ENCODE measurements at regions not wholly inside any gene's neighbourhood (a gene's known extent, or its start where the extent isn't known, plus 50 kb on each side); places are given as distances from the start of the nearest gene placed in this dataset.

- Histone ChIP-seq H3K27me3 (ENCODE audit: control insufficient read depth, insufficient read depth, low read length) (no peaks in the 10 kb centered on the region), H3K4me3 (ENCODE audit: low read length) (no peak overlapping the region), H3K27ac (ENCODE audit: low read length) (no peak overlapping the region), H3K36me3 (ENCODE audit: control insufficient read depth, insufficient read depth, low read length) (no peaks in the 10 kb centered on the region), H3K9me3 (ENCODE audit: control insufficient read depth, insufficient read depth, low read length) (no peaks in the 10 kb centered on the region), H3K4me1 (ENCODE audit: control insufficient read depth, insufficient read depth, low read length) (no peaks in the 10 kb centered on the region)
- no peaks in the 10 kb centered on the region for H3K4me1 Mint-ChIP-seq
- TF ChIP-seq CTCF (IDR thresholded peaks at IDR 0.05): no peak
- ATAC-seq (no peak), DNase-seq (no peak)
- intact Hi-C loops (cut with micrococcal nuclease): no loop called here
- H3K27me3 Mint-ChIP-seq (ENCODE audit: low read depth in 2 of 2): peaks cover 8 to 20% of the 10 kb centered on the region in 2 donors
- H3K36me3 Mint-ChIP-seq: no peaks in the 10 kb centered on the region
- H3K27ac Mint-ChIP-seq: no peak overlapping the region
- no peaks in the 10 kb centered on the region for H3K9me3 Mint-ChIP-seq
- no peak overlapping the region for H3K4me3 Mint-ChIP-seq
- WGBS (ENCODE audit: insufficient coverage): 89% methylated on average over 17 of the region's 17 CpGs
Observed at GRCh38 chr15:69825941-69826818, 271.5 kb downstream of the TLE3 start.

DNA sequence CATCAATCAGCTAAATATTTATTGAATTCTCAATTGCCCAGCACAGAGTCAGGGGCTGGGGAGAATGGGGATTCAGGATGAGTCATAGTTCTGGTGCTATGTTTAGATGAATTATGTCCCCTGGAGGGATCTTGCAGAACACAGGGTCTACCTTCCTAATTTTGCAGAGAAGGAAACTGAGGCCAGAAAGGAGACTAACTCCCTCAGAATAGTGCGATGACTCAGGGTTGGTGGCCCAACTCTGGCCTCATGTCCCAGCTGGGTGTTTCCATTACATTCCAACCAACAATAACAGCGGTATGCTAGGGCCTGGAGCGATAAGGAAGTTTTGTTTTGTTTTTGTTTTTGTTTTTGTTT, 270.9 kb downstream of the TLE3 start:
- no peak for DNase-seq
- Histone ChIP-seq H3K36me3 (ENCODE audit: control insufficient read depth, insufficient read depth, low read length) (no peaks in the 10 kb centered on the region), H3K4me1 (ENCODE audit: control insufficient read depth, insufficient read depth, low read length) (no peaks in the 10 kb centered on the region), H3K4me3 (ENCODE audit: low read length) (no peak overlapping the region), H3K9me3 (ENCODE audit: control insufficient read depth, insufficient read depth, low read length) (no peaks in the 10 kb centered on the region), H3K27me3 (ENCODE audit: control insufficient read depth, insufficient read depth, low read length) (no peaks in the 10 kb centered on the region), H3K27ac (ENCODE audit: low read length) (no peak overlapping the region)
- Mint-ChIP-seq H3K27me3 (ENCODE audit: low read depth in 2 of 2) (peaks cover 8 to 20% of the 10 kb centered on the region in 2 donors), H3K36me3 (no peaks in the 10 kb centered on the region), H3K4me3 (no peak overlapping the region), H3K27ac (no peak overlapping the region), H3K4me1 (no peaks in the 10 kb centered on the region), H3K9me3 (no peaks in the 10 kb centered on the region)
- WGBS (ENCODE audit: insufficient coverage): 97% methylated on average over 3 of the region's 3 CpGs
- TF ChIP-seq CTCF (IDR thresholded peaks at IDR 0.05): no peak
- no peak for ATAC-seq
- intact Hi-C loops (cut with micrococcal nuclease): no loop called here

DNA sequence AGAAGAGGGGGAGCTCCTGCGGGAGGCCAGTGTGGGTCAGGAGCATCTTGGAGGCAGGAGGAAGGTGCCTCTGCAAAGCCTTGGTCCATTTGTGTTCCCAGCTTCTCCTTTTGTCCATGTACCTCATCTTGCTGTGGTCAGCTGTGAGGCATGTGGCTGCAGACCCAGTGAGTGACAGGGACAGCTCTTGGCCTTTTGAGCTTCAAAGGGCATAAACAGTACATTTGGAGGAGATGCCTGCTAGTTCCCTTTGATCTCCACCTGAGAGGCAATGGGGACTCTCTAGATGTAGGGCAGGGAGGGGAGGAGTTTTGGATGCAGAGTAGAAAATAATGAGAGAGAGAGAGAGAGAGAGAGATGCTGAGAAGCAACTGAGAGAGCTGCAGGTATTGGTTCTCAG, 270.0 kb downstream of the TLE3 start:
- 91% methylated on average over 1 of the region's 1 CpG for WGBS (ENCODE audit: insufficient coverage)
- Mint-ChIP-seq H3K27ac (no peak overlapping the region), H3K27me3 (ENCODE audit: low read depth in 2 of 2) (peaks cover 5 to 22% of the 10 kb centered on the region in 2 donors), H3K4me1 (no peaks in the 10 kb centered on the region), H3K9me3 (no peaks in the 10 kb centered on the region), H3K36me3 (no peaks in the 10 kb centered on the region), H3K4me3 (no peak overlapping the region)
- H3K27me3 ChIP-seq (ENCODE audit: control insufficient read depth, insufficient read depth, low read length): no peaks in the 10 kb centered on the region
- no peak overlapping the region for H3K4me3 ChIP-seq (ENCODE audit: low read length)
- H3K27ac ChIP-seq (ENCODE audit: low read length): no peak overlapping the region
- no peaks in the 10 kb centered on the region for H3K9me3 ChIP-seq (ENCODE audit: control insufficient read depth, insufficient read depth, low read length)
- DNase-seq: no peak
- intact Hi-C loops (cut with micrococcal nuclease): no loop called here
- no peak for TF ChIP-seq CTCF (IDR thresholded peaks at IDR 0.05)
- no peak for ATAC-seq
- no peaks in the 10 kb centered on the region for H3K36me3 ChIP-seq (ENCODE audit: control insufficient read depth, insufficient read depth, low read length)
- no peaks in the 10 kb centered on the region for H3K4me1 ChIP-seq (ENCODE audit: control insufficient read depth, insufficient read depth, low read length)
